Stomach (tissue), 4 donors: ENCODE measurements at regions not wholly inside any gene's neighbourhood (a gene's known extent, or its start where the extent isn't known, plus 50 kb on each side); places are given as distances from the start of the nearest gene placed in this dataset.

Experiments used
- POLR2A ChIP-seq, 4 donors: fragments of 450-650 bp; IDR thresholded peaks; one replicate each; pipeline ENCODE4 v1.6.1; 2016; ENCODE audit warnings: antibody characterized with exemption in 4 of 4, control low read depth in 2 of 4, mild to moderate bottlenecking in 1 of 4, moderate library complexity in 1 of 4
- POLR2AphosphoS5 ChIP-seq, 3 donors: sonication (generic); formaldehyde crosslinking; IDR thresholded peaks; one replicate each; pipeline ENCODE4 v1.6.1; 2016; ENCODE audit warnings: antibody characterized with exemption in 3 of 3
- TF ChIP-seq, protein P1 (sequence below), 7 experiments: fragments of 450-650 bp in 4 of 7; fragments of 200-600 bp in 3 of 7; sonication (generic) in 3 of 7; IDR thresholded peaks; one replicate each; pipeline ENCODE4 v1.5.1; 2016 to 2019; ENCODE audit warnings: antibody characterized with exemption in 7 of 7, control low read depth in 2 of 7, mild to moderate bottlenecking in 1 of 7

DNA sequence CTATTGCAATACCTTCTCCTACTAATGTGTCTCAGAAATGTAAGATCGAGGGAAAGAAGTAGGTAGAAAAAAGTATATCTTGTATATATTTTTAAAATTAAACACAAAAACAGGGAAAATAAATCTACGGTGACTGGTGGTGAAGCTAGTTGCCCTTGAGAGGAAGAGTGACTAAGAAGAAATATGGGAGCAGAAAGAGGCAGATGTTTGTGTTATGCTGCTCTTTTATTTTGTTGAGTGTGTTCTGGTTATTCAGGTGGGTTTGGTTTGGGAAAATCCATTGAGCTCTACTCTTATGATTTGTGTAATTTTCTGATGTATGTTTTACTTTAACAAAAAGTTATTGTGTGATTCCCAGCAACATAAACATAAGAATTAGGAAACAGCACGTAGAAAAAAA, 444.9 kb upstream of the B3GALT2 start:
- TF ChIP-seq, protein P1, sequence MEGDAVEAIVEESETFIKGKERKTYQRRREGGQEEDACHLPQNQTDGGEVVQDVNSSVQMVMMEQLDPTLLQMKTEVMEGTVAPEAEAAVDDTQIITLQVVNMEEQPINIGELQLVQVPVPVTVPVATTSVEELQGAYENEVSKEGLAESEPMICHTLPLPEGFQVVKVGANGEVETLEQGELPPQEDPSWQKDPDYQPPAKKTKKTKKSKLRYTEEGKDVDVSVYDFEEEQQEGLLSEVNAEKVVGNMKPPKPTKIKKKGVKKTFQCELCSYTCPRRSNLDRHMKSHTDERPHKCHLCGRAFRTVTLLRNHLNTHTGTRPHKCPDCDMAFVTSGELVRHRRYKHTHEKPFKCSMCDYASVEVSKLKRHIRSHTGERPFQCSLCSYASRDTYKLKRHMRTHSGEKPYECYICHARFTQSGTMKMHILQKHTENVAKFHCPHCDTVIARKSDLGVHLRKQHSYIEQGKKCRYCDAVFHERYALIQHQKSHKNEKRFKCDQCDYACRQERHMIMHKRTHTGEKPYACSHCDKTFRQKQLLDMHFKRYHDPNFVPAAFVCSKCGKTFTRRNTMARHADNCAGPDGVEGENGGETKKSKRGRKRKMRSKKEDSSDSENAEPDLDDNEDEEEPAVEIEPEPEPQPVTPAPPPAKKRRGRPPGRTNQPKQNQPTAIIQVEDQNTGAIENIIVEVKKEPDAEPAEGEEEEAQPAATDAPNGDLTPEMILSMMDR (IDR thresholded peaks at IDR 0.05) = no peak
- no peak for TF ChIP-seq POLR2AphosphoS5 (IDR thresholded peaks at IDR 0.05)
- no peak for TF ChIP-seq POLR2A (IDR thresholded peaks at IDR 0.05)
